ENCODE measurements at regions not wholly inside any gene's neighbourhood (a gene's known extent, or its start where the extent isn't known, plus 50 kb on each side); places are given as distances from the start of the nearest gene placed in this dataset.

DNA sequence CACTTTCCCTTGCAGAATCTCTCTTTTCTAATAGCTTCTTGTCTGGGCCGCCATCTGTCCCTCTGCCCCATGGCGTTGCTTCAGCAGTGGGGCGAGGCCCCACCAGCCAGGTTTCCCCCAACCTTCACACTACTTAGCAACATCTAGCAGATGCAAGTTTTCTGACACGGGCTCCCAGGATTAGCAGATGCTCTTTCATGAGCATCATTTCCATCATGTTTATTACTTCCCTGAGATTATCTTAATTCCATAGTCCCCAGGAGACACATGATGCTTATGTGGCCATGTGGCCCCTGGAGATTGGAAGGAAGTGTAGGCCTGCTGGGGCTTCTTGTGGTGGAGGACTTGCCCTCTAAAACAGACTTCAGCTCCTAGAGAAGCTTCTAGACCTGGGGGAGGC lies 102.0 kb upstream of the MYL2 start:
- TF ChIP-seq, protein P1, sequence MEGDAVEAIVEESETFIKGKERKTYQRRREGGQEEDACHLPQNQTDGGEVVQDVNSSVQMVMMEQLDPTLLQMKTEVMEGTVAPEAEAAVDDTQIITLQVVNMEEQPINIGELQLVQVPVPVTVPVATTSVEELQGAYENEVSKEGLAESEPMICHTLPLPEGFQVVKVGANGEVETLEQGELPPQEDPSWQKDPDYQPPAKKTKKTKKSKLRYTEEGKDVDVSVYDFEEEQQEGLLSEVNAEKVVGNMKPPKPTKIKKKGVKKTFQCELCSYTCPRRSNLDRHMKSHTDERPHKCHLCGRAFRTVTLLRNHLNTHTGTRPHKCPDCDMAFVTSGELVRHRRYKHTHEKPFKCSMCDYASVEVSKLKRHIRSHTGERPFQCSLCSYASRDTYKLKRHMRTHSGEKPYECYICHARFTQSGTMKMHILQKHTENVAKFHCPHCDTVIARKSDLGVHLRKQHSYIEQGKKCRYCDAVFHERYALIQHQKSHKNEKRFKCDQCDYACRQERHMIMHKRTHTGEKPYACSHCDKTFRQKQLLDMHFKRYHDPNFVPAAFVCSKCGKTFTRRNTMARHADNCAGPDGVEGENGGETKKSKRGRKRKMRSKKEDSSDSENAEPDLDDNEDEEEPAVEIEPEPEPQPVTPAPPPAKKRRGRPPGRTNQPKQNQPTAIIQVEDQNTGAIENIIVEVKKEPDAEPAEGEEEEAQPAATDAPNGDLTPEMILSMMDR (conservative IDR thresholded peaks at IDR 0.05; ENCODE audit: low read depth), result no peak
- no peak for DNase-seq (ENCODE audit: low spot score)
- POLR2A ChIA-PET (ENCODE audit: low non-redundant PET), result no interaction called here
- H3K27ac ChIP-seq, result no peak overlapping the region
- CTCF ChIA-PET, result interaction anchor here (0.6 to 0.9 kb wide), 4 partner anchors 10 to 153 kb away, joined by 3 read pairs; no protein-coding TSS in a partner anchor

DNA sequence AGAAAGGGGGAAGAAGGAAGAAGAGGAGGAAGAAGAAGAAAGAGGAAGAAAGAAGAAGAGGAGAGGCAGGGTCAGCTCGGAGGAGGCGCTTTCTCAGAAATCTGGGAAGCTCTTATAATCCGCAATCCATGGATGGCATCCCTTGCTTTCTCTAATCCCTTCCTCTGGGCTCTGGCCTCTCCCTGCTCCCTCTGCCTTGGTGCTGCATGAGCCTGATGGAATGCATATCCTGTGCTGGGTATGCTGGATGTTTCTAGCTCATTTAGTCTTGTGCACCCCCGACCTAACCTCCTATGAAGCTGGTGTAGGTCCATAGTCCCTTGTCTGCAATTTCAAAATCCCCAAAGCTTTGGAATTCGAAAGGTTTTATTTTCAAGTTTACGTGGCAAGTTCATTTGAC lies 94.2 kb upstream of the MYL2 start:
- POLR2A ChIA-PET (ENCODE audit: low non-redundant PET), result no interaction called here
- no peak for DNase-seq (ENCODE audit: low spot score)
- TF ChIP-seq, protein P1 (conservative IDR thresholded peaks at IDR 0.05; ENCODE audit: low read depth), result no peak
- CTCF ChIA-PET, result interaction anchor here (0.6 kb wide), 1 partner anchor 9 kb away, joined by 3 read pairs; no protein-coding TSS in a partner anchor
- no peak overlapping the region for H3K27ac ChIP-seq

DNA sequence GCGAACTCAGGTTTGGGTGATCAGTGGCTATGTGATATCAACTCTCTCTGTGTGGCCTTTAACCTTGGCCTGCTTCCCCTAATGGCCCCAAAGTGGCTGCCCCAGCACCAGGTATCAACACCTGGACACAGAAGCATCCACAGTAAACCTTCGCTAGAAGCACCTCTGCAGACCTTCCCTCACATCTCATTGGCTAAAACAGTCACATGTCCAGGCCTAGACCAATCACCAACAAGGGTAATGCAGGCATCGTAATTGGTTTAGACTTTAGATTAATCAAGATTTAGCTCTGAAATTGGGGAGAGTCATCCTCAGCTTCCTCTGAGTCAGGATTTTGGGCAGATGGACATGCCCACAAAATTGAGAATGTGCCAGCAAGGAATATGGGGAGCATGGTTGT lies 92.5 kb upstream of the MYL2 start:
- CTCF ChIA-PET, result no interaction called here
- no peak for DNase-seq (ENCODE audit: low spot score)
- POLR2A ChIA-PET (ENCODE audit: low non-redundant PET), result no interaction called here
- TF ChIP-seq, protein P1 (conservative IDR thresholded peaks at IDR 0.05; ENCODE audit: low read depth), result no peak
- H3K27ac ChIP-seq, result no peak overlapping the region

DNA sequence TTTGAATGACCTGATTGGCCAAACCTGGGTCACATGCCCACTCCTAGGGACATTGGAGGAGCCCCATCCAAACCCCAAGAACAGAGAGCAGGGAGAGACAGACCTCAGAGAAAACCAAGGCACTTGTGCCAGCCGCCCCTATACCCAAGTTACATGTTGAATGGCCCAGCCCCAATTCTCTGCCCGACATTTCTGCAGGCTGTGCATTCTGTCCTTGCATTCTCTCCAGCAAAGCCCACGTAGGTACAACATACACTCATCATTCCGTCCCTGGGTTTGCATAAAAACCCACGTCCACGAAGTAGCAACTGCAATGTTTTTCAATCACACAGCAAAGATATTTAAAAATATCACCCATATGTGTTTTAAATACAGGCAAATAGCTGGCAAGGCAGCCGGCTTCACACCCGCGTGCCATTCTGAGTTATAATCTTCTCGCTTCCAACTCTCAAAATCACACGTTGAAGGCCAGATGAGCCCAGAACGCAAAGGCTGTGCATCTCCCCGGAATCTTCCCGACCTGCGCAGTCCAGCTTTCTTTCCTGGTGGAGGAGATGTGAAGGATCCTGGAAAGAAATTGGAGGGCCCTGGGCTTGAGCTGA lies 91.7 kb upstream of the MYL2 start:
- TF ChIP-seq, protein P1 (conservative IDR thresholded peaks at IDR 0.05; ENCODE audit: low read depth), result no peak
- ChIA-PET POLR2A (ENCODE audit: low non-redundant PET) (no interaction called here), CTCF (interaction anchor here (0.6 kb wide), 1 partner anchor 207 kb away, joined by 6 read pairs; no protein-coding TSS in a partner anchor)
- H3K27ac ChIP-seq, result no peak overlapping the region
- DNase-seq (ENCODE audit: low spot score), result no peak

DNA sequence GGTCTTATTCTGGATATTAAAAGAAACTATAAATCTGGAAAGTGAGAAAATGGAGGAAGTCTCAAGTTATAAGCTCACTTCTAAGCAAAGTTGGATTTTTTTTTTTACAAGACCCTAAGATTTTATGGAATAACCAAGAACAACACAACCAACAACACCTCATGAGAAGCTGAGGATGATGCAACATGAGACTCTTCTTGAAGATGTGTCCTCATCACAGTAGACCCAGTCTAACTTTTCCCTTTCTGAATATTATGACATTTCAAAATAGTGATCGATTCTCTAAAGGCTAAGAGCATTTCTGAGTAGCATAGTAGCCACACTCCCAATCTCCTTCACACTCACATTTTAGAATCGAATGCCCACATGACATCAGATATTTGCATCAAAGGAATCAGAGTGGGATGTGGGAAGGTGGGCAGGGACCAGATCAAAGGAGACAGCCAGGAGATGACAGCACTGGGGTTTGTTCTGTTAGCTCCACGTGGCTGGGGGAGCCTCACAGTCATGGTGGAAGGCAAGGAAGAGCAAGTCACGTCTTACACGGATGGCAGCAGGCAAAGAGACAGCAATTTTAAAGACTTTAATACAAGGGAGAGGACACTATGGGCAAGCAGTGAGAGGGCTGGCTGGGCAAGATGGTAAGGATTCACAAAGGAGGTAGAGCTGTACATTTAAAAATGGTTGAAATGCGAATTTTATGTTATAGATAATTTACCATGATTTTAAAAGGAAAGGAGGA lies 90.7 kb upstream of the MYL2 start:
- CTCF ChIA-PET, result interaction anchor here (0.6 to 0.7 kb wide), 2 partner anchors 208 to 633 kb away, joined by 5 to 6 read pairs; no protein-coding TSS in a partner anchor
- POLR2A ChIA-PET (ENCODE audit: low non-redundant PET), result no interaction called here
- DNase-seq (ENCODE audit: low spot score), result no peak
- no peak overlapping the region for H3K27ac ChIP-seq
- TF ChIP-seq, protein P1 (conservative IDR thresholded peaks at IDR 0.05; ENCODE audit: low read depth), result no peak

DNA sequence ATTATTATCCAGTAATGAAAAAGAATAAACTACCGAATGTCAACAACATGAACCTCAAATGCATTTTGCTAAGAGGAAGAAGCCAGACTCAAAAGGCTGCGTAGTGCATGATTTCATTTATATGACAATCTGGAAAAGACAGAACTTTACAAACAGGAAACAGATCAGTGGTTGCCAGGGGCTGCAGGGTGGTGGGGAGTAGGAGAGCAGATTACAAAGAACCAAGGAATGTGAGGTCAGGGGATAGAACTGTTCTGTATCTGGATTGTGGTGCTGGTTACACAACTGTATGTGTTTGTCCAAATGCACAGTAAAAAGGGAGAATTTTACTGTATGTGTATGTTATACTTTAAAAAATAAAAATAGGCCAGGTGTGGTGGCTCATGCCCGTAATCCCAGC lies 89.7 kb upstream of the MYL2 start:
- TF ChIP-seq, protein P1 (conservative IDR thresholded peaks at IDR 0.05; ENCODE audit: low read depth), result no peak

More for the DNA sequence above, 89.7 kb upstream of the MYL2 start:
- H3K27ac ChIP-seq, result no peak overlapping the region
- no peak for DNase-seq (ENCODE audit: low spot score)
- POLR2A ChIA-PET (ENCODE audit: low non-redundant PET), result no interaction called here
- CTCF ChIA-PET, result interaction anchor here (0.6 kb wide), 1 partner anchor 42 kb away, joined by 5 read pairs; no protein-coding TSS in a partner anchor

Data from RWPE1 (cell line).